ENCODE measurements at regions not wholly inside any gene's neighbourhood (a gene's known extent, or its start where the extent isn't known, plus 50 kb on each side); places are given as distances from the start of the nearest gene placed in this dataset.

DNA sequence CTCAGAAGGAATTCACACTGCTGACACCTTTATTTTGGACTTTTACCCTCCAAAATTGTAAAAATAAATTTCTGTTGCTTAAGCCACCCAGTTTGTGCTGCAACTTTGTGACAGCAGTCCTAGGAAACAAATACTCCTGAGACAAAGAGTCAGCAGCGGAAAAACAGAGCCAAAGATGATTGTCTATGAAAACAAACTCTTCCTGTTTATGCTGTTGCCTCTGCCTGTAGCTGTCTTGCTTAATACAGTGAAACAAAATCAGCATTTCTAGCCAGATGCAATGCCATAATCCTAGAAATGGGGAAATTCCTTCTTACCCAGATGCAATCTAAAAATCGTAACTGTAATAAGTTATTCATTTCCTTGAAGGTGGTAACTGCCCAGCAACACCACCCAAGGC lies 387.5 kb upstream of the ATP11B start:
- TF ChIP-seq, protein P1, sequence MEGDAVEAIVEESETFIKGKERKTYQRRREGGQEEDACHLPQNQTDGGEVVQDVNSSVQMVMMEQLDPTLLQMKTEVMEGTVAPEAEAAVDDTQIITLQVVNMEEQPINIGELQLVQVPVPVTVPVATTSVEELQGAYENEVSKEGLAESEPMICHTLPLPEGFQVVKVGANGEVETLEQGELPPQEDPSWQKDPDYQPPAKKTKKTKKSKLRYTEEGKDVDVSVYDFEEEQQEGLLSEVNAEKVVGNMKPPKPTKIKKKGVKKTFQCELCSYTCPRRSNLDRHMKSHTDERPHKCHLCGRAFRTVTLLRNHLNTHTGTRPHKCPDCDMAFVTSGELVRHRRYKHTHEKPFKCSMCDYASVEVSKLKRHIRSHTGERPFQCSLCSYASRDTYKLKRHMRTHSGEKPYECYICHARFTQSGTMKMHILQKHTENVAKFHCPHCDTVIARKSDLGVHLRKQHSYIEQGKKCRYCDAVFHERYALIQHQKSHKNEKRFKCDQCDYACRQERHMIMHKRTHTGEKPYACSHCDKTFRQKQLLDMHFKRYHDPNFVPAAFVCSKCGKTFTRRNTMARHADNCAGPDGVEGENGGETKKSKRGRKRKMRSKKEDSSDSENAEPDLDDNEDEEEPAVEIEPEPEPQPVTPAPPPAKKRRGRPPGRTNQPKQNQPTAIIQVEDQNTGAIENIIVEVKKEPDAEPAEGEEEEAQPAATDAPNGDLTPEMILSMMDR (IDR thresholded peaks at IDR 0.05; ENCODE audit: extremely low read depth in 1 of 2, insufficient read depth in 1 of 2, low read depth in 1 of 2, low read length in 2 of 2) = no peak
- TF ChIP-seq EZH2 (IDR thresholded peaks at IDR 0.05; ENCODE audit: borderline replicate concordance, low read depth, low read length, severe bottlenecking) (no peak), POLR2A (IDR thresholded peaks at IDR 0.05; ENCODE audit: low read depth, low read length) (no peak), POLR2AphosphoS5 (IDR thresholded peaks at IDR 0.05; ENCODE audit: insufficient read depth, low read depth, low read length) (no peak), MYC (IDR thresholded peaks at IDR 0.05; ENCODE audit: low read depth, low read length) (no peak)
